ENCODE measurements at regions not wholly inside any gene's neighbourhood (a gene's known extent, or its start where the extent isn't known, plus 50 kb on each side); places are given as distances from the start of the nearest gene placed in this dataset.

DNA sequence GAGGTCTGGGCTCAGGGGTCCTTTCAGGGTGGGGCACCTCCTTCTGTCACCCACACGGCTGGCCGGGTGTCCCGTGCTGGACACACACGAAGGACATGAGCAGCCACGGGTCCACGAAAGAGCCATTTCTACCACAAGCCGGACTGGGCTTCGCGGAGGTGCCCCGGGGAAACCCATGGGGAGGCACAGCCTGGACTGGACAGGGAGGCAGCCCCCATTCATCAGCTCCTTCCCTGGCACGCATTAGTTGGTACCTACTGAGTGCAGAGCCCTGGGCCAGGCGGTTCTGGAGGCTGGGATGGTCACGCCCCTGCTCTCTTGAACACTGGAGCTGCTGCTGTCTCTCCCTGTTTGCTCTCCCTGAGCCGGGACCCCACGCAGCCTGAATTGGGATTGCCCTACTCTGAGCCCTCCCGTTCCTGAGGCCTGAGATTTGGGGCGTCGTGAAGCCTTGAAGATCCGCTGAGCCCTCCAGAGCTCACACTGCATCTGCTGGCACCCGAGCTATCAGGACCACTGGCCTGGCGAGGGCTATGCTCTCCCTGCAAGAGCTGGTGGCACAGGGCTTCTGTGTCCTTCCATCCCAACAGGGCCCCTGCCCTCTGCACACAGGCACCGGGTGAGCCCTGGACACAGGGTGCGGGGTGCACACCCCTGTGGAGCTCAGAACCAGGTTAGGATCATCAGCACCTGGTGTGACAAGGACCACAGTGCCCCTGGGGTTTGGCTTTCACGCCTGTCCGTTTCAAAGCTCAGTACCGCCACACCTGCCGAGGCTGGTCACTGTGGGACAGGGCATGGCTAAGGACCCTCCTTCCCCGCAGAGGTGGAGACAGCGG is 84.6 kb downstream of the MYEOV start:
- no peak overlapping the region for H3K4me3 ChIP-seq
- peak in 2 of 3 donors; percentile 42 to 44 for DNase-seq

DNA sequence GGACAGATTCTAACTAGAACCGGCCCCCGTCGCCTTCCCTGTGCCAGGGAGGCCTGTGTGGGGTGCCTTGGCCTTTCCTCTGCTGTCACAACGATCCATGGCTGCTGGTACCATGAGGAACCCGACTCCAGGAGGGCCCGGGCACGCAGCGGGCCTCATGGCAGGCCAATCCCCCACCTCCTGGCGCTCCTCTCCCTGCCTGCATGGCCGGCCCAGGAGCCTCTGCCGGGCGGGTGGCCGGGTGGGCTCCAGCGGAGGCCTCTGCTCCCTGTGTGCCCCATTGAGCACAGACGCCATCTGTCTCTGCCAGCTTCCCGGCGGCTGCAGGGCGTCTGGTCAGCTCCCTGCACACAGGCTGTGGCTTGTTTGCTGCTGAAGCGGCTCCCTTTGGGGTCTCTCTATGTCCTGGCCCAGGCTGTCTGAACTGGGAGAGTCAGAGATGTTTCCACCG is 86.5 kb downstream of the MYEOV start:
- Histone ChIP-seq H3K9me3 (no peaks in the 10 kb centered on the region), H3K27ac (no peak overlapping the region), H3K4me1 (peaks cover 0 to 11% (median 0%) of the 10 kb centered on the region in 4 donors), H3K27me3 (no peaks in the 10 kb centered on the region), H3K4me3 (no peak overlapping the region), H3K36me3 (no peaks in the 10 kb centered on the region)
- TF ChIP-seq CTCF (IDR thresholded peaks at IDR 0.05) (no peak), POLR2A (IDR thresholded peaks at IDR 0.05) (no peak)
- DNase-seq = peak in 1 of 3 donors; percentile 34

More for the DNA sequence above, 84.6 kb downstream of the MYEOV start:
- no peak overlapping the region for H3K27ac ChIP-seq
- no peaks in the 10 kb centered on the region for H3K36me3 ChIP-seq
- TF ChIP-seq POLR2A (IDR thresholded peaks at IDR 0.05) = no peak
- TF ChIP-seq CTCF (IDR thresholded peaks at IDR 0.05) = no peak
- peaks cover 0 to 27% (median 0%) of the 10 kb centered on the region in 4 donors for H3K4me1 ChIP-seq
- no peaks in the 10 kb centered on the region for H3K27me3 ChIP-seq
- no peaks in the 10 kb centered on the region for H3K9me3 ChIP-seq

GRCh38 chr11:69380921-69381581 is 87.1 kb downstream of the MYEOV start:
- DNase-seq = peak in 1 of 3 donors; percentile 29
- Histone ChIP-seq H3K9me3 (no peaks in the 10 kb centered on the region), H3K4me3 (no peak overlapping the region), H3K27ac (no peak overlapping the region), H3K36me3 (no peaks in the 10 kb centered on the region), H3K4me1 (peaks cover 0 to 7% (median 0%) of the 10 kb centered on the region in 4 donors), H3K27me3 (no peaks in the 10 kb centered on the region)
- TF ChIP-seq CTCF (IDR thresholded peaks at IDR 0.05) (no peak), POLR2A (IDR thresholded peaks at IDR 0.05) (no peak)

DNA sequence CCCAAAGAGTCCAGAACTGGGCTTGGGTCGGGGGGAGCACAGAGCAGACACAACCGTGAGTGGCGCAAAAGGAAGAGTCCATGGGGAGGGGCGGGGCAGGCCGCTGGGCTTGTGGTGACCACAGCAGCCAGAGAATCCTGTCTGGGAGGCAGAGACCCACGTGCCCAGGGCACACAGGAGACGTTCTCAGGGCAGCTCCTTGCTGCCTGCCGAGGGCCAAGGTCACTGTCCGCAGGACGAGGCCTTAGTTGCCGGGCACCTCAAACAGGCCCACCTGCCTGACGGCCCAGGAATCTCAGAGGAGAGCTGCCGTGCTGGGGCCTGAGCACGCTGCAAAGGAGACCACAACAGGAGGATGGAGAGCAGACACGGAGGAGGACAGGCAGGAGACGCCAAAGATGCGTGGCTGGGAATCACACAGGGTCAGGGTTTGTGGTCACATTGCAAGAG is 87.8 kb downstream of the MYEOV start:
- Histone ChIP-seq H3K4me3 (no peak overlapping the region), H3K27me3 (no peaks in the 10 kb centered on the region), H3K4me1 (peaks cover 0 to under 1% (median 0%) of the 10 kb centered on the region in 4 donors), H3K27ac (peak overlapping the region in 1 of 4 donors; percentile 3), H3K36me3 (no peaks in the 10 kb centered on the region), H3K9me3 (no peaks in the 10 kb centered on the region)
- DNase-seq = peak in 1 of 3 donors; percentile 39
- TF ChIP-seq CTCF (IDR thresholded peaks at IDR 0.05) (no peak), POLR2A (IDR thresholded peaks at IDR 0.05) (no peak)

DNA sequence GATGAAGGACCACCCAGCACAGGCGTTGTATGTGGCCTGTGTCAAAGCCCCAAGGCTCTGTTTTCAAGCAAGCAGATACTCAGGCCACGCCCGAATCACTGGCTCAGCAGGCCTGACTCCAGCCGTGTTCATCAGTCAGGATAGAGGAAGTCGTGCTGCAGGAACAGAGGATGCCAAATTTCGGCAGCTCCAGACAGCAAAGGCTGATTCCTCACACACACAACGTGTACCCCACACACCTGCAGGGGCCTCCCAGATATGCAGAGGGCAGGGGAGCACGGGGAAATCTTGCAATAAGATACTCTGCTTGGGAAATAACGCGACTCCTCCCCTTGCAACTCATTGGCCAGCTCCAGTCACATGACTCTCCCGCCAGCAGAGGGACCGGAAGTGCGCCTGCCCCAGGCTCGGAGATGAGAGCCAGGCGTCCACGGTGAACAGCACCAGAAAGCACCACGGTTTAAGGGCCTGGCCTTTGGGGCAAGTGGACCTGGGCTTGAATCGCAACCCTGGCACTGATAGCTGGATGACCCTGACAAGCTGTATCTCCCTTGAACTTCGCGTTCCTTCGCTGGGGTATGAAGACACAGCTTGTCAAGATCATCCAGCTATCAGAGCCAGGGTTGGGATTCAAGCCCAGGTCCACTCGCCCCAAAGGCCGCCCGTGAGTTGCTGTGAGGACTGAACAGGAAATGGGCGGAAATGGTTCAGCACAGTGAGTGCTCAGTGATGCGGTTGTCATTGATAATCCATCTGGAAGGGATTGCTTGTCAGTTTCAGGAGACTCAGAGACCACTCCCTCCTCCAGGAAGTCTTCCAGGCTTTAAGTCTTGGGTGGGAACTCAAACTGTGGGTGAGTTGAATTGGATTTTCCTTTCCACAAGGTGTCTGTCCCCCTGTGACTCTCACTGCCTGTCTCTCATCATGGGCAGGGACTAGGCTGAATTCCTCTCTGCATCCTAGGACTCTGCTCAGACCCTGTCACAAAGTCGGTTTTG is 88.5 kb downstream of the MYEOV start:
- no peaks in the 10 kb centered on the region for H3K9me3 ChIP-seq
- H3K27ac ChIP-seq = peak overlapping the region in 2 of 4 donors; percentile 3 to 31
- H3K27me3 ChIP-seq = no peaks in the 10 kb centered on the region
- H3K36me3 ChIP-seq = no peaks in the 10 kb centered on the region
- no peak overlapping the region for H3K4me3 ChIP-seq
- TF ChIP-seq CTCF (IDR thresholded peaks at IDR 0.05) (no peak), POLR2A (IDR thresholded peaks at IDR 0.05) (no peak)
- H3K4me1 ChIP-seq = no peaks in the 10 kb centered on the region
- peak; percentile 38 to 51 (median 51) for DNase-seq

Measured in Peyer's patch (tissue), 4 donors.